ENCODE measurements at regions not wholly inside any gene's neighbourhood (a gene's known extent, or its start where the extent isn't known, plus 50 kb on each side); places are given as distances from the start of the nearest gene placed in this dataset.

- TF ChIP-seq AGO1 (IDR thresholded peaks at IDR 0.05; ENCODE audit: low read depth, low read length, poor library complexity, severe bottlenecking) (no peak), MTA1 (CRISPR knock-in tag; IDR thresholded peaks at IDR 0.05; ENCODE audit: borderline replicate concordance) (no peak), RNF2 (conservative IDR thresholded peaks at IDR 0.05; ENCODE audit: low read depth) (no peak), TMF1 (CRISPR knock-in tag; IDR thresholded peaks at IDR 0.05; ENCODE audit: low read depth) (no peak), YEATS2 (CRISPR knock-in tag; IDR thresholded peaks at IDR 0.05; ENCODE audit: borderline replicate concordance) (no peak)
These were observed 133.0 kb downstream of the LCA5 start (continued) for GRCh38 chr6:79404261-79404660.

GRCh38 chr6:79403563-79403962 is 133.7 kb downstream of the LCA5 start:
- H3K79me2 ChIP-seq (ENCODE audit: insufficient read depth, low read length) = no peaks in the 10 kb centered on the region
- ChIA-PET POLR2A (no interaction called here), CTCF (ENCODE audit: low intra/inter-chr PET ratio, low total read pairs) (no interaction called here)
- no peaks in the 10 kb centered on the region for H3K9me3 ChIP-seq (ENCODE audit: low read length)
- H3K9ac ChIP-seq (ENCODE audit: insufficient read depth, low read depth, low read length) = no peak overlapping the region
- intact Hi-C loops (cut with micrococcal nuclease; ENCODE audit: unreplicated experiment) (loop anchor here (5.0 kb wide), 1 partner anchor 64 kb away; no protein-coding TSS in a partner anchor), in situ Hi-C loops (cut with HindIII; ENCODE audit: extremely low pct_ligation_motif_present, low pct_unique_long_range_greater_than_20kb) (no loop called here)
- TF ChIP-seq EED (CRISPR knock-in tag; IDR thresholded peaks at IDR 0.05) = no peak
- TF ChIP-seq ZNF10 (CRISPR knock-in tag; IDR thresholded peaks at IDR 0.05; ENCODE audit: borderline replicate concordance, low read depth) = no peak
- H4K20me1 ChIP-seq (ENCODE audit: insufficient read depth, low read length) = no peaks in the 10 kb centered on the region
- DNase-seq (ENCODE audit: low spot score) (no peak), FAIRE-seq (no peak), ATAC-seq (no peak)
- no TSS peak for BruUV-seq (replicated peaks)
- H3K27me3 ChIP-seq (ENCODE audit: control insufficient read depth in 1 of 2, insufficient read depth in 2 of 2, low read length in 2 of 2) = no peaks in the 10 kb centered on the region
- no peak overlapping the region for H3K27ac ChIP-seq (ENCODE audit: extremely low read length, insufficient read depth, low read length)
- H2AFZ ChIP-seq (ENCODE audit: low read length) = no peak overlapping the region
- H3K36me3 ChIP-seq (replicated peaks in 1 of 2; ENCODE audit: control insufficient read depth in 1 of 2, insufficient read depth in 2 of 2, low read length in 2 of 2) = no peaks in the 10 kb centered on the region
- no peak overlapping the region for H3K4me2 ChIP-seq (ENCODE audit: low read depth, low read length)
- H3K4me1 ChIP-seq (ENCODE audit: insufficient read depth, low read length) = peaks cover 43% of the 10 kb centered on the region
- no peak overlapping the region for H3K4me3 ChIP-seq (replicated peaks in 1 of 3; ENCODE audit: insufficient read depth in 1 of 3, low read depth in 2 of 3, low read length in 3 of 3)
- 30% methylated on average over 1 of the region's 1 CpG for WGBS (ENCODE audit: low lambda C conversion rate)

GRCh38 chr6:79403086-79403485 is 134.1 kb downstream of the LCA5 start:
- H3K9ac ChIP-seq (ENCODE audit: insufficient read depth, low read depth, low read length) = no peak overlapping the region
- H4K20me1 ChIP-seq (ENCODE audit: insufficient read depth, low read length) = no peaks in the 10 kb centered on the region
- CTCF ChIA-PET (ENCODE audit: low intra/inter-chr PET ratio, low total read pairs) = no interaction called here
- no peak for TF ChIP-seq ZNF33A (CRISPR knock-in tag; IDR thresholded peaks at IDR 0.05; ENCODE audit: borderline replicate concordance)
- TF ChIP-seq STAT6 (CRISPR knock-in tag; IDR thresholded peaks at IDR 0.05; ENCODE audit: borderline replicate concordance) = no peak
- TF ChIP-seq ZNF276 (CRISPR knock-in tag; IDR thresholded peaks at IDR 0.05; ENCODE audit: low read depth) = no peak
- no peak for TF ChIP-seq ZNF782 (CRISPR knock-in tag; IDR thresholded peaks at IDR 0.05; ENCODE audit: borderline replicate concordance)
- no peak for TF ChIP-seq ZNF747 (CRISPR knock-in tag; IDR thresholded peaks at IDR 0.05; ENCODE audit: borderline replicate concordance)
- POLR2A ChIA-PET = no interaction called here
- intact Hi-C loops (cut with micrococcal nuclease; ENCODE audit: unreplicated experiment) (loop anchor here (5.0 kb wide), 1 partner anchor 64 kb away; no protein-coding TSS in a partner anchor), in situ Hi-C loops (cut with HindIII; ENCODE audit: extremely low pct_ligation_motif_present, low pct_unique_long_range_greater_than_20kb) (no loop called here)
- no TSS peak for BruUV-seq (replicated peaks)
- no peaks in the 10 kb centered on the region for H3K9me3 ChIP-seq (ENCODE audit: low read length)
- H3K79me2 ChIP-seq (ENCODE audit: insufficient read depth, low read length) = no peaks in the 10 kb centered on the region
- H2AFZ ChIP-seq (ENCODE audit: low read length) = no peak overlapping the region
- no peaks in the 10 kb centered on the region for H3K36me3 ChIP-seq (replicated peaks in 1 of 2; ENCODE audit: control insufficient read depth in 1 of 2, insufficient read depth in 2 of 2, low read length in 2 of 2)
- peaks cover 43% of the 10 kb centered on the region for H3K4me1 ChIP-seq (ENCODE audit: insufficient read depth, low read length)
- ATAC-seq = no peak
- no peaks in the 10 kb centered on the region for H3K27me3 ChIP-seq (ENCODE audit: control insufficient read depth in 1 of 2, insufficient read depth in 2 of 2, low read length in 2 of 2)
- H3K4me3 ChIP-seq (replicated peaks in 1 of 3; ENCODE audit: insufficient read depth in 1 of 3, low read depth in 2 of 3, low read length in 3 of 3) = no peak overlapping the region
- H3K4me2 ChIP-seq (ENCODE audit: low read depth, low read length) = no peak overlapping the region
- DNase-seq (ENCODE audit: low spot score) = no peak
- FAIRE-seq = no peak
- H3K27ac ChIP-seq (ENCODE audit: extremely low read length, insufficient read depth, low read length) = no peak overlapping the region

Measured in HepG2 (cell line).